ENCODE measurements at regions not wholly inside any gene's neighbourhood (a gene's known extent, or its start where the extent isn't known, plus 50 kb on each side); places are given as distances from the start of the nearest gene placed in this dataset.
"Not testable (repeated sequence)": the region's sequence is repeated elsewhere in the genome, so short reads cannot be mapped to it uniquely, and the experiment has no call there.

GRCh38 chr20:6360766-6361165 is 237.9 kb upstream of the FERMT1 start:
- no peak for DNase-seq (ENCODE audit: insufficient read length, low spot score)
- TF ChIP-seq POLR2AphosphoS5 (IDR thresholded peaks at IDR 0.05; ENCODE audit: low read depth, low read length) (no peak), POU2F2 (IDR thresholded peaks at IDR 0.05; ENCODE audit: low read depth, low read length) (no peak), SPI1 (IDR thresholded peaks at IDR 0.05; ENCODE audit: low read depth, low read length) (no peak), PAX5 (IDR thresholded peaks at IDR 0.05; ENCODE audit: insufficient read depth, low read length, severe bottlenecking) (no peak), POLR2A (IDR thresholded peaks at IDR 0.05; ENCODE audit: low read depth, low read length) (no peak), TAF1 (IDR thresholded peaks at IDR 0.05; ENCODE audit: low read depth, low read length) (no peak)
- no peak for FAIRE-seq

GRCh38 chr20:6355754-6356451 is 233.1 kb upstream of the FERMT1 start:
- DNase-seq (ENCODE audit: insufficient read length, low spot score) (no peak), FAIRE-seq (no peak)
- TF ChIP-seq PAX5 (IDR thresholded peaks at IDR 0.05; ENCODE audit: insufficient read depth, low read length, severe bottlenecking), result no peak
- no peak for TF ChIP-seq POLR2A (IDR thresholded peaks at IDR 0.05; ENCODE audit: low read depth, low read length)
- TF ChIP-seq POLR2AphosphoS5 (IDR thresholded peaks at IDR 0.05; ENCODE audit: low read depth, low read length), result no peak
- no peak for TF ChIP-seq POU2F2 (IDR thresholded peaks at IDR 0.05; ENCODE audit: low read depth, low read length)

GRCh38 chr20:6348908-6349307 is 226.1 kb upstream of the FERMT1 start:
- DNase-seq (ENCODE audit: insufficient read length, low spot score), result no peak
- TF ChIP-seq PAX5 (IDR thresholded peaks at IDR 0.05; ENCODE audit: insufficient read depth, low read length, severe bottlenecking), result no peak
- no peak for TF ChIP-seq POU2F2 (IDR thresholded peaks at IDR 0.05; ENCODE audit: low read depth, low read length)
- no peak for TF ChIP-seq SPI1 (IDR thresholded peaks at IDR 0.05; ENCODE audit: low read depth, low read length)
- TF ChIP-seq TAF1 (IDR thresholded peaks at IDR 0.05; ENCODE audit: low read depth, low read length), result no peak
- no peak for TF ChIP-seq POLR2AphosphoS5 (IDR thresholded peaks at IDR 0.05; ENCODE audit: low read depth, low read length)
- no peak for TF ChIP-seq POLR2A (IDR thresholded peaks at IDR 0.05; ENCODE audit: low read depth, low read length)
- no peak for FAIRE-seq

- no peak for FAIRE-seq
- TF ChIP-seq POU2F2 (IDR thresholded peaks at IDR 0.05; ENCODE audit: low read depth, low read length) (no peak), POLR2A (IDR thresholded peaks at IDR 0.05; ENCODE audit: low read depth, low read length) (no peak), SPI1 (IDR thresholded peaks at IDR 0.05; ENCODE audit: low read depth, low read length) (no peak), PAX5 (IDR thresholded peaks at IDR 0.05; ENCODE audit: insufficient read depth, low read length, severe bottlenecking) (no peak), POLR2AphosphoS5 (IDR thresholded peaks at IDR 0.05; ENCODE audit: low read depth, low read length) (no peak), TAF1 (IDR thresholded peaks at IDR 0.05; ENCODE audit: low read depth, low read length) (no peak)
- DNase-seq (ENCODE audit: insufficient read length, low spot score), result no peak
Observed at GRCh38 chr20:6347916-6348315, 225.1 kb upstream of the FERMT1 start.

- FAIRE-seq (no peak), DNase-seq (ENCODE audit: insufficient read length, low spot score) (no peak)
- TF ChIP-seq POU2F2 (IDR thresholded peaks at IDR 0.05; ENCODE audit: low read depth, low read length) (no peak), TAF1 (IDR thresholded peaks at IDR 0.05; ENCODE audit: low read depth, low read length) (no peak), SPI1 (IDR thresholded peaks at IDR 0.05; ENCODE audit: low read depth, low read length) (no peak), PAX5 (IDR thresholded peaks at IDR 0.05; ENCODE audit: insufficient read depth, low read length, severe bottlenecking) (no peak)
Observed at GRCh38 chr20:6341491-6341890, 218.7 kb upstream of the FERMT1 start.

- no peak for DNase-seq (ENCODE audit: insufficient read length, low spot score)
- FAIRE-seq, result no peak
- TF ChIP-seq TAF1 (IDR thresholded peaks at IDR 0.05; ENCODE audit: low read depth, low read length) (no peak), POLR2A (IDR thresholded peaks at IDR 0.05; ENCODE audit: low read depth, low read length) (no peak), POLR2AphosphoS5 (IDR thresholded peaks at IDR 0.05; ENCODE audit: low read depth, low read length) (no peak), SPI1 (IDR thresholded peaks at IDR 0.05; ENCODE audit: low read depth, low read length) (no peak), PAX5 (IDR thresholded peaks at IDR 0.05; ENCODE audit: insufficient read depth, low read length, severe bottlenecking) (no peak), POU2F2 (IDR thresholded peaks at IDR 0.05; ENCODE audit: low read depth, low read length) (no peak)
Observed at GRCh38 chr20:6339176-6339575, 216.3 kb upstream of the FERMT1 start.

GRCh38 chr20:6333110-6333509 is 210.3 kb upstream of the FERMT1 start:
- TF ChIP-seq TAF1 (IDR thresholded peaks at IDR 0.05; ENCODE audit: low read depth, low read length), result no peak
- TF ChIP-seq PAX5 (IDR thresholded peaks at IDR 0.05; ENCODE audit: insufficient read depth, low read length, severe bottlenecking), result no peak
- no peak for TF ChIP-seq POLR2A (IDR thresholded peaks at IDR 0.05; ENCODE audit: low read depth, low read length)
- no peak for TF ChIP-seq SPI1 (IDR thresholded peaks at IDR 0.05; ENCODE audit: low read depth, low read length)
- TF ChIP-seq POU2F2 (IDR thresholded peaks at IDR 0.05; ENCODE audit: low read depth, low read length), result no peak
- no peak for TF ChIP-seq POLR2AphosphoS5 (IDR thresholded peaks at IDR 0.05; ENCODE audit: low read depth, low read length)
- FAIRE-seq (no peak), DNase-seq (ENCODE audit: insufficient read length, low spot score) (no peak)

- DNase-seq (ENCODE audit: insufficient read length, low spot score); FAIRE-seq: not testable (repeated sequence)
Observed at GRCh38 chr20:6321235-6321634, 198.4 kb upstream of the FERMT1 start.

GRCh38 chr20:6311841-6312655 is 189.2 kb upstream of the FERMT1 start:
- no peak for TF ChIP-seq SPI1 (IDR thresholded peaks at IDR 0.05; ENCODE audit: low read depth, low read length)
- TF ChIP-seq POLR2A (IDR thresholded peaks at IDR 0.05; ENCODE audit: low read depth, low read length), result no peak
- no peak for TF ChIP-seq PAX5 (IDR thresholded peaks at IDR 0.05; ENCODE audit: insufficient read depth, low read length, severe bottlenecking)
- TF ChIP-seq POLR2AphosphoS5 (IDR thresholded peaks at IDR 0.05; ENCODE audit: low read depth, low read length), result no peak
- TF ChIP-seq TAF1 (IDR thresholded peaks at IDR 0.05; ENCODE audit: low read depth, low read length), result no peak
- TF ChIP-seq POU2F2 (IDR thresholded peaks at IDR 0.05; ENCODE audit: low read depth, low read length), result no peak
- no peak for DNase-seq (ENCODE audit: insufficient read length, low spot score)
- FAIRE-seq, result no peak

GRCh38 chr20:6311097-6311496 is 188.3 kb upstream of the FERMT1 start:
- no peak for TF ChIP-seq POLR2A (IDR thresholded peaks at IDR 0.05; ENCODE audit: low read depth, low read length)
- TF ChIP-seq TAF1 (IDR thresholded peaks at IDR 0.05; ENCODE audit: low read depth, low read length), result no peak
- DNase-seq (ENCODE audit: insufficient read length, low spot score) (no peak), FAIRE-seq (no peak)

Measured in GM12891 (cell line).